ENCODE measurements at regions not wholly inside any gene's neighbourhood (a gene's known extent, or its start where the extent isn't known, plus 50 kb on each side); places are given as distances from the start of the nearest gene placed in this dataset.

GRCh38 chr11:62073061-62073460, 50.8 kb upstream of the INCENP start:
- no peak overlapping the region for H3K4me3 Mint-ChIP-seq

GRCh38 chr11:62071408-62071807, 52.4 kb upstream of the INCENP start:
- intact Hi-C loops (cut with micrococcal nuclease), result no loop called here
- Mint-ChIP-seq H3K4me1 (ENCODE audit: low read depth) (peaks cover 5% of the 10 kb centered on the region), H3K9me3 (no peaks in the 10 kb centered on the region), H3K4me3 (no peak overlapping the region), H3K27ac (no peak overlapping the region), H3K36me3 (ENCODE audit: low read depth) (no peaks in the 10 kb centered on the region), H3K27me3 (peaks cover 6% of the 10 kb centered on the region)

More at GRCh38 chr11:62073061-62073460, 50.8 kb upstream of the INCENP start:
- Mint-ChIP-seq H3K36me3 (ENCODE audit: low read depth) (no peaks in the 10 kb centered on the region), H3K4me1 (ENCODE audit: low read depth) (peaks cover 5% of the 10 kb centered on the region), H3K9me3 (no peaks in the 10 kb centered on the region), H3K27ac (no peak overlapping the region), H3K27me3 (peaks cover 3% of the 10 kb centered on the region)
- intact Hi-C loops (cut with micrococcal nuclease), result no loop called here

- H3K27ac Mint-ChIP-seq, result no peak overlapping the region
- no peaks in the 10 kb centered on the region for H3K36me3 Mint-ChIP-seq (ENCODE audit: low read depth)
- H3K4me3 Mint-ChIP-seq, result no peak overlapping the region
- intact Hi-C loops (cut with micrococcal nuclease), result no loop called here
- H3K9me3 Mint-ChIP-seq, result no peaks in the 10 kb centered on the region
- peaks cover 3% of the 10 kb centered on the region for H3K4me1 Mint-ChIP-seq (ENCODE audit: low read depth)
- peaks cover 12% of the 10 kb centered on the region for H3K27me3 Mint-ChIP-seq
These were observed 53.6 kb upstream of the INCENP start for GRCh38 chr11:62069986-62070919.

GRCh38 chr11:62069374-62069773, 54.4 kb upstream of the INCENP start:
- H3K4me1 Mint-ChIP-seq (ENCODE audit: low read depth), result no peaks in the 10 kb centered on the region
- H3K9me3 Mint-ChIP-seq, result no peaks in the 10 kb centered on the region
- H3K27me3 Mint-ChIP-seq, result peaks cover 12% of the 10 kb centered on the region
- H3K4me3 Mint-ChIP-seq, result no peak overlapping the region
- no peaks in the 10 kb centered on the region for H3K36me3 Mint-ChIP-seq (ENCODE audit: low read depth)
- intact Hi-C loops (cut with micrococcal nuclease), result no loop called here
- no peak overlapping the region for H3K27ac Mint-ChIP-seq

- Mint-ChIP-seq H3K27me3 (peaks cover 12% of the 10 kb centered on the region), H3K4me3 (no peak overlapping the region), H3K4me1 (ENCODE audit: low read depth) (no peaks in the 10 kb centered on the region)
These were observed 55.1 kb upstream of the INCENP start for GRCh38 chr11:62068730-62069129.

GRCh38 chr11:62067741-62068140, 56.1 kb upstream of the INCENP start:
- no peak overlapping the region for H3K27ac Mint-ChIP-seq
- H3K4me3 Mint-ChIP-seq, result no peak overlapping the region
- peaks cover 16% of the 10 kb centered on the region for H3K27me3 Mint-ChIP-seq
- H3K4me1 Mint-ChIP-seq (ENCODE audit: low read depth), result no peaks in the 10 kb centered on the region
- no peaks in the 10 kb centered on the region for H3K9me3 Mint-ChIP-seq
- intact Hi-C loops (cut with micrococcal nuclease), result no loop called here
- no peaks in the 10 kb centered on the region for H3K36me3 Mint-ChIP-seq (ENCODE audit: low read depth)

More at GRCh38 chr11:62068730-62069129, 55.1 kb upstream of the INCENP start:
- Mint-ChIP-seq H3K36me3 (ENCODE audit: low read depth) (no peaks in the 10 kb centered on the region), H3K27ac (no peak overlapping the region), H3K9me3 (no peaks in the 10 kb centered on the region)
- intact Hi-C loops (cut with micrococcal nuclease), result no loop called here

- H3K4me1 Mint-ChIP-seq (ENCODE audit: low read depth), result no peaks in the 10 kb centered on the region
- intact Hi-C loops (cut with micrococcal nuclease), result no loop called here
- no peak overlapping the region for H3K4me3 Mint-ChIP-seq
These were observed 59.6 kb upstream of the INCENP start for GRCh38 chr11:62064221-62064620.

GRCh38 chr11:62062223-62062861, 61.5 kb upstream of the INCENP start:
- Mint-ChIP-seq H3K27me3 (peaks cover 12% of the 10 kb centered on the region), H3K36me3 (ENCODE audit: low read depth) (no peaks in the 10 kb centered on the region), H3K4me1 (ENCODE audit: low read depth) (no peaks in the 10 kb centered on the region), H3K9me3 (no peaks in the 10 kb centered on the region), H3K27ac (no peak overlapping the region), H3K4me3 (no peak overlapping the region)
- intact Hi-C loops (cut with micrococcal nuclease), result no loop called here

More at GRCh38 chr11:62064221-62064620, 59.6 kb upstream of the INCENP start:
- H3K27ac Mint-ChIP-seq, result peak overlapping the region; percentile 4
- peaks cover 15% of the 10 kb centered on the region for H3K27me3 Mint-ChIP-seq
- H3K36me3 Mint-ChIP-seq (ENCODE audit: low read depth), result no peaks in the 10 kb centered on the region
- H3K9me3 Mint-ChIP-seq, result no peaks in the 10 kb centered on the region

GRCh38 chr11:62061356-62062222, 62.2 kb upstream of the INCENP start:
- Mint-ChIP-seq H3K4me3 (no peak overlapping the region), H3K4me1 (ENCODE audit: low read depth) (no peaks in the 10 kb centered on the region), H3K9me3 (no peaks in the 10 kb centered on the region), H3K27ac (no peak overlapping the region), H3K36me3 (ENCODE audit: low read depth) (no peaks in the 10 kb centered on the region), H3K27me3 (peaks cover 12% of the 10 kb centered on the region)
- intact Hi-C loops (cut with micrococcal nuclease), result no loop called here

- Mint-ChIP-seq H3K9me3 (no peaks in the 10 kb centered on the region), H3K27me3 (peaks cover 6% of the 10 kb centered on the region), H3K4me3 (no peak overlapping the region), H3K4me1 (ENCODE audit: low read depth) (no peaks in the 10 kb centered on the region), H3K36me3 (ENCODE audit: low read depth) (no peaks in the 10 kb centered on the region), H3K27ac (no peak overlapping the region)
- intact Hi-C loops (cut with micrococcal nuclease), result no loop called here
These were observed 66.7 kb upstream of the INCENP start for GRCh38 chr11:62057069-62057468.

- Mint-ChIP-seq H3K4me1 (ENCODE audit: low read depth) (no peaks in the 10 kb centered on the region), H3K27me3 (peaks cover 5% of the 10 kb centered on the region), H3K27ac (no peak overlapping the region), H3K36me3 (ENCODE audit: low read depth) (no peaks in the 10 kb centered on the region), H3K9me3 (no peaks in the 10 kb centered on the region), H3K4me3 (no peak overlapping the region)
- intact Hi-C loops (cut with micrococcal nuclease), result no loop called here
These were observed 67.8 kb upstream of the INCENP start for GRCh38 chr11:62055970-62056369.

GRCh38 chr11:62054484-62055121, 69.2 kb upstream of the INCENP start:
- H3K27ac Mint-ChIP-seq, result no peak overlapping the region
- no peaks in the 10 kb centered on the region for H3K36me3 Mint-ChIP-seq (ENCODE audit: low read depth)
- peaks cover under 1% of the 10 kb centered on the region for H3K4me1 Mint-ChIP-seq (ENCODE audit: low read depth)
- no peaks in the 10 kb centered on the region for H3K9me3 Mint-ChIP-seq
- H3K4me3 Mint-ChIP-seq, result no peak overlapping the region
- intact Hi-C loops (cut with micrococcal nuclease), result no loop called here
- H3K27me3 Mint-ChIP-seq, result peaks cover 6% of the 10 kb centered on the region

GRCh38 chr11:62054081-62054480, 69.7 kb upstream of the INCENP start:
- Mint-ChIP-seq H3K27ac (no peak overlapping the region), H3K27me3 (peaks cover 9% of the 10 kb centered on the region), H3K9me3 (no peaks in the 10 kb centered on the region), H3K4me1 (ENCODE audit: low read depth) (peaks cover 6% of the 10 kb centered on the region), H3K36me3 (ENCODE audit: low read depth) (no peaks in the 10 kb centered on the region), H3K4me3 (no peak overlapping the region)
- intact Hi-C loops (cut with micrococcal nuclease), result no loop called here
